Colonic mucosa (tissue), 4 donors: ENCODE measurements at regions not wholly inside any gene's neighbourhood (a gene's known extent, or its start where the extent isn't known, plus 50 kb on each side); places are given as distances from the start of the nearest gene placed in this dataset.

Experiments used
- DNase-seq: peaks from one replicate; pipeline ENCODE4 v3.0.0-alpha.2; 2020
- H3K27ac ChIP-seq: fragments of 200-600 bp; one replicate; pipeline ENCODE4 v1.8.0; 2021
- H3K27me3 ChIP-seq: fragments of 200-600 bp; one replicate; pipeline ENCODE4 v1.8.0; 2021
- H3K36me3 ChIP-seq: fragments of 200-600 bp; one replicate; pipeline ENCODE4 v1.8.0; 2021
- H3K4me1 ChIP-seq: fragments of 200-600 bp; one replicate; pipeline ENCODE4 v1.8.0; 2021; ENCODE audit warnings: mild to moderate bottlenecking
- H3K4me3 ChIP-seq: fragments of 200-600 bp; one replicate; pipeline ENCODE4 v1.8.0; 2021
- H3K9ac ChIP-seq, 2 donors: one replicate each; pipeline ENCODE4 v1.7.0; 2013; ENCODE audit warnings: control low read depth in 2 of 2, low read depth in 2 of 2, low read length in 2 of 2
- H3K9me3 ChIP-seq: fragments of 200-600 bp; one replicate; pipeline ENCODE4 v1.8.0; 2021
- intact Hi-C: fragments of 100-400 bp; cut with DNase I; formaldehyde crosslinking; loops from one replicate; pipeline ENCODE4 v1.14.1; 2022
- TF ChIP-seq, protein P1 (sequence below): fragments of 200-600 bp; IDR thresholded peaks from one replicate; pipeline ENCODE4 v1.8.0; 2022; ENCODE audit warnings: antibody characterized with exemption, mild to moderate bottlenecking
- donor health status: healthy.
- donor health status: DM: no; HTN: no; CAD: no.
- donor health status: DM: no; HTN: no; CAD: no.

GRCh38 chr6:88454658-88455057 lies 288.5 kb upstream of the CNR1 start:
- Histone ChIP-seq H3K27ac (no peak overlapping the region), H3K9ac (no peak overlapping the region), H3K27me3 (no peaks in the 10 kb centered on the region), H3K9me3 (no peaks in the 10 kb centered on the region), H3K4me1 (no peaks in the 10 kb centered on the region), H3K4me3 (no peak overlapping the region), H3K36me3 (no peaks in the 10 kb centered on the region)
- no peak for DNase-seq
- intact Hi-C loops: no loop called here
- TF ChIP-seq, protein P1, sequence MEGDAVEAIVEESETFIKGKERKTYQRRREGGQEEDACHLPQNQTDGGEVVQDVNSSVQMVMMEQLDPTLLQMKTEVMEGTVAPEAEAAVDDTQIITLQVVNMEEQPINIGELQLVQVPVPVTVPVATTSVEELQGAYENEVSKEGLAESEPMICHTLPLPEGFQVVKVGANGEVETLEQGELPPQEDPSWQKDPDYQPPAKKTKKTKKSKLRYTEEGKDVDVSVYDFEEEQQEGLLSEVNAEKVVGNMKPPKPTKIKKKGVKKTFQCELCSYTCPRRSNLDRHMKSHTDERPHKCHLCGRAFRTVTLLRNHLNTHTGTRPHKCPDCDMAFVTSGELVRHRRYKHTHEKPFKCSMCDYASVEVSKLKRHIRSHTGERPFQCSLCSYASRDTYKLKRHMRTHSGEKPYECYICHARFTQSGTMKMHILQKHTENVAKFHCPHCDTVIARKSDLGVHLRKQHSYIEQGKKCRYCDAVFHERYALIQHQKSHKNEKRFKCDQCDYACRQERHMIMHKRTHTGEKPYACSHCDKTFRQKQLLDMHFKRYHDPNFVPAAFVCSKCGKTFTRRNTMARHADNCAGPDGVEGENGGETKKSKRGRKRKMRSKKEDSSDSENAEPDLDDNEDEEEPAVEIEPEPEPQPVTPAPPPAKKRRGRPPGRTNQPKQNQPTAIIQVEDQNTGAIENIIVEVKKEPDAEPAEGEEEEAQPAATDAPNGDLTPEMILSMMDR: no peak

- intact Hi-C loops: no loop called here
- H3K4me3 ChIP-seq: no peak overlapping the region
- no peak for DNase-seq
- no peak overlapping the region for H3K9ac ChIP-seq
- H3K36me3 ChIP-seq: no peaks in the 10 kb centered on the region
- no peaks in the 10 kb centered on the region for H3K9me3 ChIP-seq
- no peaks in the 10 kb centered on the region for H3K4me1 ChIP-seq
- TF ChIP-seq, protein P1: no peak
- no peaks in the 10 kb centered on the region for H3K27me3 ChIP-seq
- H3K27ac ChIP-seq: no peak overlapping the region
Observed at GRCh38 chr6:88449770-88450169, 283.6 kb upstream of the CNR1 start.

GRCh38 chr6:88445188-88445965 lies 279.2 kb upstream of the CNR1 start:
- no peaks in the 10 kb centered on the region for H3K4me1 ChIP-seq
- TF ChIP-seq, protein P1: no peak
- DNase-seq: no peak
- H3K9ac ChIP-seq: no peak overlapping the region
- intact Hi-C loops: no loop called here
- H3K9me3 ChIP-seq: no peaks in the 10 kb centered on the region
- H3K4me3 ChIP-seq: no peak overlapping the region
- no peaks in the 10 kb centered on the region for H3K36me3 ChIP-seq
- H3K27me3 ChIP-seq: no peaks in the 10 kb centered on the region
- H3K27ac ChIP-seq: no peak overlapping the region

DNA sequence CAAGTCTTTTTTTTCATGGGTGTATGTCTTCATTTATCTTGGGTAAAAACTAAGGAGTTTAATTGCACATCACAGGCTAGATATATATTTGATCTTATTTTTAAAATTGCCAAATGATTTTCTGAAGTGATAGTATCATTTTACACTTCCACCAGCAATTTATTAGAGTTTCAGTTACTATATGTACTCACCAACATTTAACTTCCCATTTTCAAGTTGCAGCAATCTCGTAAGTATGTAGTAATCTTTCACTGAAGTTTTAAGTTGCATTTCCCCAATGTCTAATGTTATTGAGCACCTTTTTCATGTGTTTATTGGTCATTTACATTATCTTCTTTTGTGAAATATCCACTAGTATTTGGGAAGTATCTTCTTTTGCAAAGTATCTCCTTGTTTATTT lies 277.4 kb upstream of the CNR1 start:
- no peaks in the 10 kb centered on the region for H3K36me3 ChIP-seq
- no peak overlapping the region for H3K27ac ChIP-seq
- no peak overlapping the region for H3K4me3 ChIP-seq
- no peak overlapping the region for H3K9ac ChIP-seq
- H3K27me3 ChIP-seq: no peaks in the 10 kb centered on the region
- intact Hi-C loops: no loop called here
- DNase-seq: no peak
- TF ChIP-seq, protein P1: no peak
- H3K4me1 ChIP-seq: no peaks in the 10 kb centered on the region
- H3K9me3 ChIP-seq: no peaks in the 10 kb centered on the region

- no peaks in the 10 kb centered on the region for H3K4me1 ChIP-seq
- no peaks in the 10 kb centered on the region for H3K36me3 ChIP-seq
- DNase-seq: no peak
- no peak overlapping the region for H3K9ac ChIP-seq
- H3K27ac ChIP-seq: no peak overlapping the region
- H3K4me3 ChIP-seq: no peak overlapping the region
- intact Hi-C loops: no loop called here
- TF ChIP-seq, protein P1: no peak
- no peaks in the 10 kb centered on the region for H3K9me3 ChIP-seq
- H3K27me3 ChIP-seq: no peaks in the 10 kb centered on the region
Observed at GRCh38 chr6:88442737-88443136, 276.6 kb upstream of the CNR1 start.
